ENCODE measurements at regions not wholly inside any gene's neighbourhood (a gene's known extent, or its start where the extent isn't known, plus 50 kb on each side); places are given as distances from the start of the nearest gene placed in this dataset.

DNA sequence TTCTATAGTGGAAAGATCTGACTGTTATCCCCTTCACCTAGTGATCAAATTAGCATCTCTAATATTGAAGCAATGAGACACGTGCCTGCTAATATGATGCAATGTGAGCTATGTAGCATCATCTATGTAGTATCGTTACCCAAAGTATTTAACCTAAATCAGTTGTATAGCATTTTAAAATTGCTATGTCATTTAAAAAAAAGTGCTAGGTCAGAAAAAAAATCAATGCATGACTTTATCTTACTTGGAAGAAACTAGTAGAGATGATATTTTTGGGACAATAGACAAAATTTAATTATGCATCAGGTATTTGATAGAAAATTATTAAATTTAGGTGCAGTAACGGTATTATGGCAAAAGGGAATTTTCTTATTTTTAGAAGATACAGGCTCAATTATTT lies 157.3 kb downstream of the CCDC71L start:
- WGBS (ENCODE audit: insufficient coverage), result no CpG with 5 or more reads among the region's 3 CpGs
- no peak for TF ChIP-seq CTCF (IDR thresholded peaks at IDR 0.05)
- no peaks in the 10 kb centered on the region for H3K9me3 ChIP-seq (replicated peaks in 1 of 2; ENCODE audit: control insufficient read depth in 1 of 2, insufficient read depth in 1 of 2, low read length in 2 of 2)
- no peaks in the 10 kb centered on the region for H4K20me1 ChIP-seq (ENCODE audit: insufficient read depth, low read length)
- H3K27ac ChIP-seq (ENCODE audit: low read depth in 1 of 2, low read length in 2 of 2), result no peak overlapping the region
- Mint-ChIP-seq H3K36me3 (no peaks in the 10 kb centered on the region), H3K27me3 (ENCODE audit: low read depth in 3 of 3) (peaks cover 0 to 2% (median 0%) of the 10 kb centered on the region in 3 donors), H3K9me3 (peaks cover 0 to 6% (median 0%) of the 10 kb centered on the region in 7 donors), H3K4me1 (peaks cover 11% of the 10 kb centered on the region), H3K4me3 (no peak overlapping the region), H3K27ac (no peak overlapping the region)
- H3K4me3 ChIP-seq (replicated peaks in 1 of 3; ENCODE audit: low read depth in 2 of 3, low read length in 3 of 3), result no peak overlapping the region
- H2AFZ ChIP-seq (ENCODE audit: insufficient read depth, low read depth, low read length, poor library complexity, severe bottlenecking), result no peak overlapping the region
- H3K36me3 ChIP-seq (replicated peaks in 1 of 2; ENCODE audit: control insufficient read depth in 1 of 2, insufficient read depth in 2 of 2, low read length in 2 of 2), result no peaks in the 10 kb centered on the region
- H3K79me2 ChIP-seq (ENCODE audit: insufficient read depth, low read length), result no peaks in the 10 kb centered on the region
- no peak for DNase-seq
- H3K9ac ChIP-seq (ENCODE audit: insufficient read depth, low read length, poor library complexity, severe bottlenecking), result no peak overlapping the region
- H3K4me2 ChIP-seq (replicated peaks; ENCODE audit: extremely low read depth, low read length, poor library complexity, severe bottlenecking), result no peak overlapping the region
- intact Hi-C loops (cut with micrococcal nuclease), result no loop called here
- no peaks in the 10 kb centered on the region for H3K27me3 ChIP-seq (ENCODE audit: control insufficient read depth in 2 of 2, insufficient read depth in 2 of 2, low read length in 2 of 2)
- H3K4me1 ChIP-seq (ENCODE audit: control insufficient read depth in 1 of 2, insufficient read depth in 2 of 2, low read length in 2 of 2), result peaks cover 4% of the 10 kb centered on the region in 2 donors

- Mint-ChIP-seq H3K27me3 (ENCODE audit: low read depth in 3 of 3) (no peaks in the 10 kb centered on the region), H3K9me3 (peaks cover 0 to 6% (median 0%) of the 10 kb centered on the region in 7 donors), H3K27ac (peak overlapping the region in 5 of 7 donors; percentile 3 to 77 (median 58)), H3K36me3 (no peaks in the 10 kb centered on the region), H3K4me3 (no peak overlapping the region), H3K4me1 (peaks cover 11% of the 10 kb centered on the region)
- intact Hi-C loops (cut with micrococcal nuclease), result no loop called here
- no peak for TF ChIP-seq CTCF (IDR thresholded peaks at IDR 0.05)
- Histone ChIP-seq H2AFZ (ENCODE audit: insufficient read depth, low read depth, low read length, poor library complexity, severe bottlenecking) (peak overlapping the region; percentile 23), H4K20me1 (ENCODE audit: insufficient read depth, low read length) (no peaks in the 10 kb centered on the region), H3K79me2 (ENCODE audit: insufficient read depth, low read length) (no peaks in the 10 kb centered on the region), H3K9me3 (replicated peaks in 1 of 2; ENCODE audit: control insufficient read depth in 1 of 2, insufficient read depth in 1 of 2, low read length in 2 of 2) (no peaks in the 10 kb centered on the region), H3K4me3 (replicated peaks in 1 of 3; ENCODE audit: low read depth in 2 of 3, low read length in 3 of 3) (no peak overlapping the region), H3K36me3 (replicated peaks in 1 of 2; ENCODE audit: control insufficient read depth in 1 of 2, insufficient read depth in 2 of 2, low read length in 2 of 2) (no peaks in the 10 kb centered on the region), H3K4me1 (ENCODE audit: control insufficient read depth in 1 of 2, insufficient read depth in 2 of 2, low read length in 2 of 2) (peaks cover 4% of the 10 kb centered on the region in 2 donors), H3K27ac (ENCODE audit: low read depth in 1 of 2, low read length in 2 of 2) (no peak overlapping the region), H3K4me2 (replicated peaks; ENCODE audit: extremely low read depth, low read length, poor library complexity, severe bottlenecking) (no peak overlapping the region), H3K27me3 (ENCODE audit: control insufficient read depth in 2 of 2, insufficient read depth in 2 of 2, low read length in 2 of 2) (no peaks in the 10 kb centered on the region), H3K9ac (ENCODE audit: insufficient read depth, low read length, poor library complexity, severe bottlenecking) (no peak overlapping the region)
- WGBS (ENCODE audit: insufficient coverage), result 0% methylated on average over 3 of the region's 5 CpGs
- peak; percentile 21 to 37 (median 37) for DNase-seq
Measured at GRCh38 chr7:106501605-106502580, 159.1 kb downstream of the CCDC71L start.
